HG03103 (cell line): ENCODE measurements at regions not wholly inside any gene's neighbourhood (a gene's known extent, or its start where the extent isn't known, plus 50 kb on each side); places are given as distances from the start of the nearest gene placed in this dataset.
"Not testable (repeated sequence)": the region's sequence is repeated elsewhere in the genome, so short reads cannot be mapped to it uniquely, and the experiment has no call there.

Experiments
- ATAC-seq: cut with Tn5 transposase; IDR thresholded peaks from one replicate; pipeline ENCODE4 v1.9.1; 2021; ENCODE audit warnings: low read depth; ENCODE audit not compliant: unreplicated experiment

- no peak for ATAC-seq
Observed at GRCh38 chr6:21707524-21708319, 114.2 kb downstream of the SOX4 start.

- no peak for ATAC-seq
Observed at GRCh38 chr6:21708320-21708580, 114.7 kb downstream of the SOX4 start.

GRCh38 chr6:21710216-21710615, 116.7 kb downstream of the SOX4 start:
- ATAC-seq, result no peak

- ATAC-seq, result no peak
Observed at GRCh38 chr6:21710908-21711627, 117.5 kb downstream of the SOX4 start.

GRCh38 chr6:21712213-21712612, 118.7 kb downstream of the SOX4 start:
- no peak for ATAC-seq

GRCh38 chr6:21713481-21713880, 119.9 kb downstream of the SOX4 start:
- no peak for ATAC-seq

- no peak for ATAC-seq
Observed at GRCh38 chr6:21715180-21715579, 121.6 kb downstream of the SOX4 start.

- no peak for ATAC-seq
Observed at GRCh38 chr6:21722510-21722909, 129.0 kb downstream of the SOX4 start.

- no peak for ATAC-seq
Observed at GRCh38 chr6:21726676-21727075, 133.1 kb downstream of the SOX4 start.

GRCh38 chr6:21728141-21728540, 134.6 kb downstream of the SOX4 start:
- ATAC-seq, result no peak

GRCh38 chr6:21729431-21729830, 135.9 kb downstream of the SOX4 start:
- no peak for ATAC-seq

GRCh38 chr6:21730533-21730932, 137.0 kb downstream of the SOX4 start:
- ATAC-seq, result no peak

GRCh38 chr6:21731411-21732031, 138.0 kb downstream of the SOX4 start:
- no peak for ATAC-seq

- not testable (repeated sequence) for ATAC-seq
Observed at GRCh38 chr6:21732032-21732730, 138.6 kb downstream of the SOX4 start.

- ATAC-seq, result no peak
Observed at GRCh38 chr6:21732731-21733130, 139.2 kb downstream of the SOX4 start.

- no peak for ATAC-seq
Observed at GRCh38 chr6:21733311-21733710, 139.8 kb downstream of the SOX4 start.

- no peak for ATAC-seq
Observed at GRCh38 chr6:21734204-21734603, 140.7 kb downstream of the SOX4 start.

GRCh38 chr6:21738180-21739094, 144.9 kb downstream of the SOX4 start:
- ATAC-seq, result no peak

GRCh38 chr6:21739241-21739640, 145.7 kb downstream of the SOX4 start:
- ATAC-seq, result no peak

- ATAC-seq, result no peak
Observed at GRCh38 chr6:21739838-21740237, 146.3 kb downstream of the SOX4 start.
